B cell (primary cell): ENCODE measurements at regions not wholly inside any gene's neighbourhood (a gene's known extent, or its start where the extent isn't known, plus 50 kb on each side); places are given as distances from the start of the nearest gene placed in this dataset.

ENCODE experiments used
- ATAC-seq: fragments of 200-7000 bp; cut with Tn5 transposase; one replicate; pipeline ENCODE4 v1.10.0; 2021; ENCODE audit warnings: low read depth, mild to moderate bottlenecking, moderate number of reproducible peaks, moderate library complexity
- CTCF ChIA-PET: fragments of 350-600 bp; sonication (Branson Sonifier 250); formaldehyde crosslinking; loops from one replicate; lab custom pipeline; 2021; ENCODE audit warnings: antibody characterized with exemption, inconsistent platforms; lab: Charles Lee
- POLR2A ChIA-PET: fragments of 350-600 bp; sonication (Branson Sonifier 250); formaldehyde crosslinking; loops from one replicate; lab custom pipeline; 2021; ENCODE audit warnings: antibody characterized with exemption; lab: Charles Lee
- DNase-seq: peaks from one replicate; pipeline ENCODE4 v3.0.0; 2013
- H2AFZ ChIP-seq: 2 replicates; pipeline ENCODE4 v1.6.1; 2012; ENCODE audit warnings: mild to moderate bottlenecking, low read depth, low read length; ENCODE audit not compliant: insufficient read depth, poor library complexity, severe bottlenecking
- H3K27ac ChIP-seq, 2 donors: 1 replicate in 1 of 2; 2 replicates in 1 of 2; pipeline ENCODE4 v1.5.1; 2012 to 2013; ENCODE audit warnings: low read length in 2 of 2, mild to moderate bottlenecking in 2 of 2, moderate library complexity in 1 of 2
- H3K27me3 ChIP-seq, 4 experiments: fragments of 200-600 bp in 1 of 4; sonication (generic) in 1 of 4; replicated peaks in 1 of 4; 1 replicate in 2 of 4; 2 replicates in 2 of 4; pipeline versions ENCODE4 v1.6.1 to v1.7.0; 2013 to 2016; ENCODE audit warnings: low read length in 3 of 4, mild to moderate bottlenecking in 2 of 4, mixed read lengths in 1 of 4, moderate library complexity in 1 of 4; ENCODE audit not compliant: insufficient read depth in 4 of 4, control insufficient read depth in 3 of 4; ENCODE audit errors: control extremely low read depth in 1 of 4
- H3K36me3 ChIP-seq, 2 experiments: replicated peaks in 1 of 2; 1 replicate in 1 of 2; 2 replicates in 1 of 2; pipeline versions ENCODE4 v1.6.1 to v1.7.1; 2013; ENCODE audit warnings: low read length in 1 of 2; ENCODE audit not compliant: insufficient read depth in 2 of 2, control insufficient read depth in 1 of 2; ENCODE audit errors: control extremely low read depth in 1 of 2, extremely low read depth in 1 of 2
- H3K4me1 ChIP-seq, 2 donors: fragments of 200-600 bp in 1 of 2; sonication (generic) in 1 of 2; 1 replicate in 1 of 2; 2 replicates in 1 of 2; pipeline versions ENCODE4 v1.5.1 to v1.6.1; 2013 to 2017; ENCODE audit warnings: low read length in 2 of 2; ENCODE audit not compliant: control insufficient read depth in 2 of 2, insufficient read depth in 2 of 2
- H3K4me2 ChIP-seq: replicated peaks from 2 replicates; pipeline ENCODE3; 2012; ENCODE audit warnings: mild to moderate bottlenecking, low read depth, low read length; ENCODE audit not compliant: poor library complexity, severe bottlenecking
- H3K4me3 ChIP-seq, 5 experiments: fragments of 200-600 bp in 1 of 5; sonication (generic) in 1 of 5; 1 replicate in 3 of 5; 2 replicates in 2 of 5; pipeline versions ENCODE4 v1.5.1 to v1.7.0; 2011 to 2016; ENCODE audit warnings: low read length in 4 of 5, mild to moderate bottlenecking in 4 of 5, low read depth in 2 of 5, control low read depth in 1 of 5, moderate library complexity in 1 of 5; ENCODE audit not compliant: insufficient read depth in 1 of 5; ENCODE audit errors: control extremely low read depth in 1 of 5, extremely low read depth in 1 of 5
- H3K79me2 ChIP-seq: fragments of 200-600 bp; sonication (generic); one replicate; pipeline ENCODE4 v1.6.0; 2016; ENCODE audit warnings: low read length; ENCODE audit not compliant: control insufficient read depth, insufficient read depth
- H3K9ac ChIP-seq: fragments of 200-600 bp; sonication (generic); 2 replicates; pipeline ENCODE4 v1.6.1; 2017; ENCODE audit warnings: mild to moderate bottlenecking, low read length, moderate library complexity
- H3K9me3 ChIP-seq, 3 donors: one replicate each; pipeline versions ENCODE4 v1.6.1 to v1.7.1; 2013; ENCODE audit warnings: low read length in 2 of 3; ENCODE audit not compliant: control insufficient read depth in 2 of 3, insufficient read depth in 1 of 3; ENCODE audit errors: control extremely low read depth in 1 of 3
- H4K20me1 ChIP-seq: 2 replicates; pipeline ENCODE4 v1.6.0; 2012; ENCODE audit warnings: mild to moderate bottlenecking, low read length; ENCODE audit not compliant: insufficient read depth, control insufficient read depth, poor library complexity, severe bottlenecking
- H3K27ac Mint-ChIP-seq: one replicate; pipeline ENCODE4 v1.8.0; 2021; ENCODE audit warnings: mixed read lengths
- H3K27me3 Mint-ChIP-seq: one replicate; pipeline ENCODE4 v1.8.0; 2021; ENCODE audit warnings: mixed read lengths
- H3K4me1 Mint-ChIP-seq: one replicate; pipeline ENCODE4 v1.8.0; 2021; ENCODE audit warnings: mixed read lengths
- H3K4me3 Mint-ChIP-seq: one replicate; pipeline ENCODE4 v1.8.0; 2021; ENCODE audit warnings: mixed read lengths
- H3K9me3 Mint-ChIP-seq: one replicate; pipeline ENCODE4 v1.8.0; 2022; ENCODE audit warnings: mixed read lengths; ENCODE audit not compliant: insufficient read depth
- CTCF ChIP-seq: fragments of 200-600 bp; IDR thresholded peaks from one replicate; pipeline ENCODE4 v1.8.0; 2022; ENCODE audit warnings: antibody characterized with exemption, mild to moderate bottlenecking
- EZH2 ChIP-seq: IDR thresholded peaks from 2 replicates; pipeline ENCODE4 v1.6.1; 2012; ENCODE audit warnings: borderline replicate concordance, low read depth, mild to moderate bottlenecking, moderate library complexity, low read length; ENCODE audit not compliant: insufficient read depth, poor library complexity, severe bottlenecking
- WGBS: methylation state at CpG from one replicate; pipeline ENCODE4 v1.1.5; 2013; ENCODE audit warnings: missing lambda C conversion rate; ENCODE audit not compliant: insufficient coverage; 5-methylcytosine and 5-hydroxymethylcytosine counted together
- intact Hi-C: fragments of 100-400 bp; cut with micrococcal nuclease; formaldehyde crosslinking; loops from one replicate; pipeline ENCODE4 v1.10.0; 2022

- H3K27ac ChIP-seq, result no peak overlapping the region
- DNase-seq (no peak), ATAC-seq (no peak)
- Mint-ChIP-seq H3K4me1 (no peaks in the 10 kb centered on the region), H3K27ac (no peak overlapping the region), H3K9me3 (peaks cover 3% of the 10 kb centered on the region), H3K4me3 (no peak overlapping the region), H3K27me3 (peaks cover 13% of the 10 kb centered on the region)
- no peaks in the 10 kb centered on the region for H3K79me2 ChIP-seq
- no peaks in the 10 kb centered on the region for H3K36me3 ChIP-seq
- no peak overlapping the region for H2AFZ ChIP-seq
- H3K9me3 ChIP-seq, result peaks cover 0 to 4% (median 0%) of the 10 kb centered on the region in 3 donors
- ChIA-PET CTCF (no interaction called here), POLR2A (no interaction called here)
- peaks cover 0 to 3% (median 0%) of the 10 kb centered on the region in 4 experiments for H3K27me3 ChIP-seq
- no CpG with 5 or more reads among the region's 2 CpGs for WGBS
- H3K4me3 ChIP-seq, result no peak overlapping the region
- TF ChIP-seq CTCF (no peak), EZH2 (no peak)
- H3K9ac ChIP-seq, result no peak overlapping the region
- H3K4me1 ChIP-seq, result no peaks in the 10 kb centered on the region
- intact Hi-C loops, result no loop called here
- H3K4me2 ChIP-seq, result no peak overlapping the region
- H4K20me1 ChIP-seq, result no peaks in the 10 kb centered on the region
Observed at GRCh38 chr1:30507016-30507312, 216.4 kb downstream of the MATN1 start.

- peaks cover 13% of the 10 kb centered on the region for H3K27me3 Mint-ChIP-seq
- H3K9me3 ChIP-seq, result peaks cover 0 to 4% (median 0%) of the 10 kb centered on the region in 3 donors
- H3K4me3 Mint-ChIP-seq, result no peak overlapping the region
- H4K20me1 ChIP-seq, result no peaks in the 10 kb centered on the region
- ATAC-seq (no peak), DNase-seq (no peak)
- intact Hi-C loops, result no loop called here
- no peaks in the 10 kb centered on the region for H3K36me3 ChIP-seq
- no peaks in the 10 kb centered on the region for H3K4me1 ChIP-seq
- H3K27me3 ChIP-seq, result peaks cover 0 to 3% (median 0%) of the 10 kb centered on the region in 4 experiments
- no peaks in the 10 kb centered on the region for H3K79me2 ChIP-seq
- no peak overlapping the region for H3K27ac ChIP-seq
- no peak for TF ChIP-seq CTCF
- no peak for TF ChIP-seq EZH2
- H3K9ac ChIP-seq, result no peak overlapping the region
- POLR2A ChIA-PET, result no interaction called here
- peaks cover 5% of the 10 kb centered on the region for H3K9me3 Mint-ChIP-seq
- no peak overlapping the region for H2AFZ ChIP-seq
- H3K4me3 ChIP-seq, result no peak overlapping the region
- WGBS, result 72% methylated on average over 8 of the region's 10 CpGs
- no peaks in the 10 kb centered on the region for H3K4me1 Mint-ChIP-seq
- no peak overlapping the region for H3K4me2 ChIP-seq
- no peak overlapping the region for H3K27ac Mint-ChIP-seq
- CTCF ChIA-PET, result no interaction called here
Observed at GRCh38 chr1:30506291-30507015, 216.9 kb downstream of the MATN1 start.
